C4-2B (cell line): ENCODE measurements at regions not wholly inside any gene's neighbourhood (a gene's known extent, or its start where the extent isn't known, plus 50 kb on each side); places are given as distances from the start of the nearest gene placed in this dataset.

Experiments used
- ZFX ChIP-seq: fragments of 450-650 bp; IDR thresholded peaks from 2 replicates; pipeline ENCODE4 v1.6.1; 2017
- TF ChIP-seq, protein P1 (sequence below): fragments of 450-650 bp; conservative IDR thresholded peaks from 2 replicates; pipeline ENCODE4 v1.5.1; 2017; ENCODE audit warnings: mild to moderate bottlenecking

DNA sequence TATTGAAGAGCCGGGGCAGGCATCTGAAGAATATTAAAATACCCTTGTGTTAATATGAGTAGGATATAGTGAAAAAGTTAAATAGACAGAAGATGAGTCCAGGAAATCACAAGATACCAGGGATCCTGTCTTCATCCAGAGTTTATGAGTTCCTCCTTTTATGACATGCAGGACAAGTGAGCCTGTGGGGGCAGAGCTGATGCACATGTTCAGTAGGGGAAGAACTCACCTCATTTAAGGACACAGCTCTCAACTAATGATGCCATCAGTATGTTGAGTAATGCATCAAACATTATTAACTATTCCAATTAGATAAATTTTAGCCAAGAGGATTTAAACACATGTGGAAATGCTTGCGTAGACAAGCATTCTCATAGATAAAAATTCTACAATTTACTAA lies 435.8 kb upstream of the AKR1E2 start:
- TF ChIP-seq, protein P1, sequence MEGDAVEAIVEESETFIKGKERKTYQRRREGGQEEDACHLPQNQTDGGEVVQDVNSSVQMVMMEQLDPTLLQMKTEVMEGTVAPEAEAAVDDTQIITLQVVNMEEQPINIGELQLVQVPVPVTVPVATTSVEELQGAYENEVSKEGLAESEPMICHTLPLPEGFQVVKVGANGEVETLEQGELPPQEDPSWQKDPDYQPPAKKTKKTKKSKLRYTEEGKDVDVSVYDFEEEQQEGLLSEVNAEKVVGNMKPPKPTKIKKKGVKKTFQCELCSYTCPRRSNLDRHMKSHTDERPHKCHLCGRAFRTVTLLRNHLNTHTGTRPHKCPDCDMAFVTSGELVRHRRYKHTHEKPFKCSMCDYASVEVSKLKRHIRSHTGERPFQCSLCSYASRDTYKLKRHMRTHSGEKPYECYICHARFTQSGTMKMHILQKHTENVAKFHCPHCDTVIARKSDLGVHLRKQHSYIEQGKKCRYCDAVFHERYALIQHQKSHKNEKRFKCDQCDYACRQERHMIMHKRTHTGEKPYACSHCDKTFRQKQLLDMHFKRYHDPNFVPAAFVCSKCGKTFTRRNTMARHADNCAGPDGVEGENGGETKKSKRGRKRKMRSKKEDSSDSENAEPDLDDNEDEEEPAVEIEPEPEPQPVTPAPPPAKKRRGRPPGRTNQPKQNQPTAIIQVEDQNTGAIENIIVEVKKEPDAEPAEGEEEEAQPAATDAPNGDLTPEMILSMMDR: no peak
- TF ChIP-seq ZFX: no peak
